ENCODE measurements at regions not wholly inside any gene's neighbourhood (a gene's known extent, or its start where the extent isn't known, plus 50 kb on each side); places are given as distances from the start of the nearest gene placed in this dataset.

GRCh38 chr6:139590206-139590605, 215.8 kb upstream of the CITED2 start:
- DNase-seq: no peak

DNA sequence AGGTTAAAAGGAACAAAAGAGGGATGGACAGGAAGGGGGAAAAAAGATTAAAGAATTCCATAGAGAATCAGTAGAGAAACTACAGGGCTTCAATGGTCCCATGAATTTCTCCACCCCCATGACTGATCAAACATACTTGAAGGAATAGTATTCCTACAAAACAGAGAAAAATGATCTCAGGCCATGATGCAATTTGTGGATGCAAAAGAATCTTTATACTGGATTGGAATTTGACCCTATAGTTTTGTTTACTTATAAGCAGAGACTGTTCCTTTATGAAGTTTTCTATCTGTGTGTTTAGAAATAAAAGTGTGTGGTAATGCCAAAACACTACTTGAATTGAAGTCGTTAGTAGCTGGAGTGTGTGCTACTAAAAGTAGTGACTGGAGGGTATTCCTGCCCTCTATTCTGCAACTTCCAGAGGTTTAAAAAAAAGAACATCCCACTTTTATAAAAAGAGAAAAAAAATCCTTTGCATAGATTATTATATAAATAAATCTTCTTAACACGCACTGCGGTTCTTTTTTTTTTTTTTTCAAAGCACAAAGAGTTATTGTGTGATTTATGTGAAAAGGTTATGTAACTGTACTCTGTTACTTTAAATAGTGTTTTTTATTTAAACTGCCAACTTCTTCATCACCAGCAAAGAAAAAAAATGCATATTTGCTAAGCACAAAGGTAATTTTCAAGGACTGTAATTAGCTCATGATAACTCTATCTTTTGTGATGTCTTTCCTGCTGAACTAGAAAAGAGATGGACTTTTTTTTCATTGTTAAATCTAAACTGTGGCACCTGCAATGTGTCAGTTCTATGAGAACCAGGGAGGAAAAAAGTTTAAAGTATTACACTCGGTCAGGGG, 214.5 kb upstream of the CITED2 start:
- no peak for DNase-seq

- no peak for DNase-seq
Measured at GRCh38 chr6:139588076-139588639, 213.7 kb upstream of the CITED2 start.

- DNase-seq: no peak
Measured at GRCh38 chr6:139587469-139587868, 213.0 kb upstream of the CITED2 start.

- no peak for DNase-seq
Measured at GRCh38 chr6:139586273-139586672, 211.8 kb upstream of the CITED2 start.

- no peak for DNase-seq
Measured at GRCh38 chr6:139584599-139584998, 210.2 kb upstream of the CITED2 start.

GRCh38 chr6:139583420-139583819, 209.0 kb upstream of the CITED2 start:
- DNase-seq: no peak

DNA sequence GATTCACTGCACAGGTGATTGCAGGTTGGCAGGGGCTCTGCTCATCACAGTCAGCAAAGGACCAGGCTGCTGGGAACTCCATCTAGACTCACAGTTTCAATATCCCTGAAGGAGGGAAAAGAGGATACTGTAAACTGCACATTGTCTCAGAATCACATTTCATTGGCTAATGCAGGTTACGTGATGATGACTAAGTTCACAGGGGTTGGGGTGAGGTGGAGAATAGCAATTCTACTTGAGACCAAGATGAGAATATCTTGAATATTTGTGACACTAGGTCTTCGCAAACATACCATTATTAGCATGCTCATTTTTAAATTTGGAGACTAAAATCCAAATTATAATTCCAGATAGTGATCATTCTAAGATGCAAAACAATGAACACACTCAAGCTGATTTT, 208.5 kb upstream of the CITED2 start:
- DNase-seq: no peak

- no peak for DNase-seq
Measured at GRCh38 chr6:139581485-139581865, 207.0 kb upstream of the CITED2 start.

GRCh38 chr6:139580592-139581484, 206.4 kb upstream of the CITED2 start:
- DNase-seq: no peak

GRCh38 chr6:139577763-139578604, 203.5 kb upstream of the CITED2 start:
- no peak for DNase-seq

DNA sequence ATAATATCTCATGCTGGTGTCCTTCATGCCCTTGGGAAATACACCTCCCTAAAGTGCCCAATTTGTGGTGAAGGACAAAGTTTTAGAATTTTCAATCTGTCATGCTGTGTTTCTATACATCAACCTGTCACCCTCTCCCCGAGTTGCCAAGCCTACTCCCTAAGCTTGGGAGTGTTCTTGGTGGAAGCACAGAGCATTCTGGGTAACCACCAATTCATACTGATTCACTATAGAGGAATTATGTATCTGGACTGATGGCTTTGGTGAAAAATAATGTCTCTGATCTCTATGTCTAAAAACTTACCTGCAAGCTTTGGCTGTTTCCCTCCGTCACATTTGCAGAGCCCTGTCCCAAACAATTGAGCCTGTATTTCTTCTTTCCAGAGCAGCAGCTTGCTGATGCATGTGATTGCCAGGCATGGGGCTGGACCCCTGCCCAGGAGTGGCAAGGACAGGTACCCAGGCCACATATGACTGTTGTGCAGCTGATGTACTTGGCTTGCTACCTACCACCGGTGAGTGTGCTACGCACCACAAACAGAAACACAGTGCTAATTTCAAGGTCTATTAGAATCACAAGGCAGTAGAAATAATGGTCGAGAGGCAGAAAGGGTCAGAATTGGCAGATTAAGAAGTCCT, 202.8 kb upstream of the CITED2 start:
- DNase-seq: no peak

GRCh38 chr6:139572001-139572400, 197.6 kb upstream of the CITED2 start:
- DNase-seq: no peak

DNA sequence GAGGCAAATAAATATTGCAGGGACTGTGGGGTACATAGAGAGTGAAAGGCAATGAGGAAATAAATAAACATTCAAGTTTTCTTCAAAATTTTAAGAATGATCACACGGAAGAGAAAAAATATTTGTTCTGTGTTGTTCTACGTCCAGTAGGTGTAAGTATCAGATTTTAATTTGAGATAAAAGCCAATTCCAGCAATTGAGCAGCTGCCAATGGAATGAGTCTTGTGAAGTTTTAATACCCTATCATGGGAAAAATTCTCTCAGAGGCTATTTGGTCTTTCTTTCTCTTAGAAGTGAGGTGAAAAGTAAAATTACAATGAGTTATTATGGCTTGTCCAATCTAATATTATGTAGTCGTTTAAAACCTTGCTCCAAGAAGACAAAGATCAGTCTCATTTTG, 195.7 kb upstream of the CITED2 start:
- DNase-seq: no peak

DNA sequence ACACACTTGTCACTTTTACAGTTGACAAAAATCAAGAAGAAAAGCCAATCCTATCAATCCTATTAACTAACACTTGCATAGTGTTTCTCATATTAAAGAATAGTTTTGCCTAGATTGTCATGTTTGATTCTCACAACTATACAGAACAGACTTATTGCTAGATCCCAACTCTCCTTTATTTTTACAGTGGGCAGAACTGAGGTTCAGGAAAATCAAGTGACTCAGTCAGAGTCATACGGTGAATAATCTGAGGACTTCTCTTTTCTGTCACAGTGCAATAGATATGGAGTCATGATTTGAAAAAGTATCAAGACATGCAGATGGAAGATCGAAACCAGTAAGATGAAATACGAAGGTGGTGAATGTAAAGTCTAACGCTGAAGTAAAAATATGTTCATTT, 195.1 kb upstream of the CITED2 start:
- no peak for DNase-seq

GRCh38 chr6:139568956-139569538, 194.6 kb upstream of the CITED2 start:
- no peak for DNase-seq

- DNase-seq: no peak
Measured at GRCh38 chr6:139568151-139568955, 193.9 kb upstream of the CITED2 start.

DNA sequence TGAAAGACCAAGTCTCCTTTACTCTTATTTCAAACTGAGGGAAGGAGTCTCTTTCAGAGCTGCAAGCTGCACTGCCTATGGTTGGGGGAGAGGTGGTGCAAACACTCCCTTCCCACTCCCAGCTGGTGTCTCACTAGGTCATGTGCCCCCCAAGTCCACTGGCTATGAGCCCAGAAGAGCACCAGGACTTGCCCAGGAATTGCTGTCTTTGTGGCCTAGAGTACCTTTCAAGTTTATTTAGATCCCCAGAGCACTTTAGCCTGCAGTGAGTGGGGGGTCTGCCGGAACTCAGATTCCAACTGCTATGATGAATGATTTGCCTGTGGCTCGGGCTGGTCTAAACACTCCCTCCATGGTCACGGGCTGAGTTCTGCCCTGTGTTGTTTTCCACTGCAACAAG, 192.6 kb upstream of the CITED2 start:
- DNase-seq: no peak

- no peak for DNase-seq
Measured at GRCh38 chr6:139565591-139565990, 191.1 kb upstream of the CITED2 start.

- DNase-seq: no peak
Measured at GRCh38 chr6:139557547-139557946, 183.1 kb upstream of the CITED2 start.

- no peak for DNase-seq
Measured at GRCh38 chr6:139556532-139556931, 182.1 kb upstream of the CITED2 start.
